DMS153 treated with DMSO at 0.1 percent for 48 hours (cell line): ENCODE measurements at regions not wholly inside any gene's neighbourhood (a gene's known extent, or its start where the extent isn't known, plus 50 kb on each side); places are given as distances from the start of the nearest gene placed in this dataset.
"Not testable (repeated sequence)": the region's sequence is repeated elsewhere in the genome, so short reads cannot be mapped to it uniquely, and the experiment has no call there.

Source experiments
- DNase-seq: peaks from one replicate; lab custom pipeline; 2025; ENCODE audit not compliant: unreplicated experiment; lab: John Stamatoyannopoulos, UW

- no peak for DNase-seq
These were observed 1578.8 kb upstream of the RAG2 start for GRCh38 chr11:38176686-38177322.

- no peak for DNase-seq
These were observed 1575.6 kb upstream of the RAG2 start for GRCh38 chr11:38173676-38174075.

- no peak for DNase-seq
These were observed 1571.2 kb upstream of the RAG2 start for GRCh38 chr11:38169286-38169685.

GRCh38 chr11:38163526-38163925 is 1565.5 kb upstream of the RAG2 start:
- no peak for DNase-seq

- no peak for DNase-seq
These were observed 1562.4 kb upstream of the RAG2 start for GRCh38 chr11:38160433-38160832.

- DNase-seq: no peak
These were observed 1561.0 kb upstream of the RAG2 start for GRCh38 chr11:38159038-38159437.

GRCh38 chr11:38156495-38157146 is 1558.6 kb upstream of the RAG2 start:
- no peak for DNase-seq

- no peak for DNase-seq
These were observed 1557.8 kb upstream of the RAG2 start for GRCh38 chr11:38155856-38156255.

GRCh38 chr11:38153985-38154384 is 1555.9 kb upstream of the RAG2 start:
- DNase-seq: no peak

GRCh38 chr11:38143852-38144251 is 1545.8 kb upstream of the RAG2 start:
- DNase-seq: no peak

GRCh38 chr11:38138972-38139371 is 1540.9 kb upstream of the RAG2 start:
- DNase-seq: no peak

- no peak for DNase-seq
These were observed 1538.9 kb upstream of the RAG2 start for GRCh38 chr11:38136887-38137286.

GRCh38 chr11:38131535-38131934 is 1533.5 kb upstream of the RAG2 start:
- DNase-seq: no peak

GRCh38 chr11:38130976-38131375 is 1532.9 kb upstream of the RAG2 start:
- no peak for DNase-seq

- no peak for DNase-seq
These were observed 1532.5 kb upstream of the RAG2 start for GRCh38 chr11:38130514-38130913.

GRCh38 chr11:38123673-38124072 is 1525.6 kb upstream of the RAG2 start:
- DNase-seq: no peak

GRCh38 chr11:38116616-38117015 is 1518.6 kb upstream of the RAG2 start:
- not testable (repeated sequence) for DNase-seq

GRCh38 chr11:38115381-38115780 is 1517.3 kb upstream of the RAG2 start:
- not testable (repeated sequence) for DNase-seq

GRCh38 chr11:38100836-38101462 is 1502.9 kb upstream of the RAG2 start:
- DNase-seq: no peak

- no peak for DNase-seq
These were observed 1497.2 kb upstream of the RAG2 start for GRCh38 chr11:38095268-38095667.

GRCh38 chr11:38089726-38090125 is 1491.7 kb upstream of the RAG2 start:
- DNase-seq: no peak

GRCh38 chr11:38060920-38061319 is 1462.9 kb upstream of the RAG2 start:
- DNase-seq: no peak
